ENCODE measurements at regions not wholly inside any gene's neighbourhood (a gene's known extent, or its start where the extent isn't known, plus 50 kb on each side); places are given as distances from the start of the nearest gene placed in this dataset.

- no CpG with 5 or more reads among the region's 1 CpG for WGBS (ENCODE audit: insufficient coverage, low lambda C conversion rate)
- Histone ChIP-seq H3K9me3 (ENCODE audit: control insufficient read depth, low read depth, low read length) (no peaks in the 10 kb centered on the region), H3K27me3 (ENCODE audit: control insufficient read depth, insufficient read depth, low read length) (no peaks in the 10 kb centered on the region), H3K36me3 (ENCODE audit: control insufficient read depth, insufficient read depth, low read length) (no peaks in the 10 kb centered on the region), H3K27ac (ENCODE audit: low read length) (no peak overlapping the region), H3K4me3 (ENCODE audit: low read length) (no peak overlapping the region), H3K4me1 (ENCODE audit: control insufficient read depth, insufficient read depth, low read length) (no peaks in the 10 kb centered on the region)
- DNase-seq: no peak
Measured at GRCh38 chr2:41568648-41569047, 479.2 kb upstream of the PKDCC start.

- H3K9me3 ChIP-seq (ENCODE audit: control insufficient read depth, low read depth, low read length): no peaks in the 10 kb centered on the region
- no peaks in the 10 kb centered on the region for H3K36me3 ChIP-seq (ENCODE audit: control insufficient read depth, insufficient read depth, low read length)
- 91% methylated on average over 1 of the region's 3 CpGs for WGBS (ENCODE audit: insufficient coverage, low lambda C conversion rate)
- H3K27ac ChIP-seq (ENCODE audit: low read length): no peak overlapping the region
- no peak overlapping the region for H3K4me3 ChIP-seq (ENCODE audit: low read length)
- no peaks in the 10 kb centered on the region for H3K27me3 ChIP-seq (ENCODE audit: control insufficient read depth, insufficient read depth, low read length)
- no peak for DNase-seq
- H3K4me1 ChIP-seq (ENCODE audit: control insufficient read depth, insufficient read depth, low read length): no peaks in the 10 kb centered on the region
Measured at GRCh38 chr2:41572154-41572553, 475.7 kb upstream of the PKDCC start.

- no peaks in the 10 kb centered on the region for H3K36me3 ChIP-seq (ENCODE audit: control insufficient read depth, insufficient read depth, low read length)
- DNase-seq: no peak
- no peaks in the 10 kb centered on the region for H3K27me3 ChIP-seq (ENCODE audit: control insufficient read depth, insufficient read depth, low read length)
- H3K4me1 ChIP-seq (ENCODE audit: control insufficient read depth, insufficient read depth, low read length): no peaks in the 10 kb centered on the region
- no peak overlapping the region for H3K4me3 ChIP-seq (ENCODE audit: low read length)
- H3K27ac ChIP-seq (ENCODE audit: low read length): no peak overlapping the region
- 89% methylated on average over 1 of the region's 2 CpGs for WGBS (ENCODE audit: insufficient coverage, low lambda C conversion rate)
- no peaks in the 10 kb centered on the region for H3K9me3 ChIP-seq (ENCODE audit: control insufficient read depth, low read depth, low read length)
Measured at GRCh38 chr2:41576423-41576822, 471.4 kb upstream of the PKDCC start.

GRCh38 chr2:41579806-41580205, 468.0 kb upstream of the PKDCC start:
- WGBS (ENCODE audit: insufficient coverage, low lambda C conversion rate): no CpG with 5 or more reads among the region's 2 CpGs
- no peaks in the 10 kb centered on the region for H3K36me3 ChIP-seq (ENCODE audit: control insufficient read depth, insufficient read depth, low read length)
- DNase-seq: no peak

GRCh38 chr2:41580806-41581205, 467.0 kb upstream of the PKDCC start:
- Histone ChIP-seq H3K27me3 (ENCODE audit: control insufficient read depth, insufficient read depth, low read length) (no peaks in the 10 kb centered on the region), H3K36me3 (ENCODE audit: control insufficient read depth, insufficient read depth, low read length) (no peaks in the 10 kb centered on the region), H3K4me3 (ENCODE audit: low read length) (no peak overlapping the region), H3K4me1 (ENCODE audit: control insufficient read depth, insufficient read depth, low read length) (no peaks in the 10 kb centered on the region), H3K27ac (ENCODE audit: low read length) (no peak overlapping the region), H3K9me3 (ENCODE audit: control insufficient read depth, low read depth, low read length) (no peaks in the 10 kb centered on the region)
- DNase-seq: no peak
- WGBS (ENCODE audit: insufficient coverage, low lambda C conversion rate): 37% methylated on average over 2 of the region's 4 CpGs

More at GRCh38 chr2:41579806-41580205, 468.0 kb upstream of the PKDCC start:
- Histone ChIP-seq H3K27me3 (ENCODE audit: control insufficient read depth, insufficient read depth, low read length) (no peaks in the 10 kb centered on the region), H3K4me3 (ENCODE audit: low read length) (no peak overlapping the region), H3K4me1 (ENCODE audit: control insufficient read depth, insufficient read depth, low read length) (no peaks in the 10 kb centered on the region), H3K27ac (ENCODE audit: low read length) (no peak overlapping the region), H3K9me3 (ENCODE audit: control insufficient read depth, low read depth, low read length) (no peaks in the 10 kb centered on the region)

GRCh38 chr2:41595240-41595639, 452.6 kb upstream of the PKDCC start:
- DNase-seq: no peak
- 40% methylated on average over 1 of the region's 1 CpG for WGBS (ENCODE audit: insufficient coverage, low lambda C conversion rate)
- Histone ChIP-seq H3K4me3 (ENCODE audit: low read length) (no peak overlapping the region), H3K4me1 (ENCODE audit: control insufficient read depth, insufficient read depth, low read length) (no peaks in the 10 kb centered on the region), H3K36me3 (ENCODE audit: control insufficient read depth, insufficient read depth, low read length) (no peaks in the 10 kb centered on the region), H3K9me3 (ENCODE audit: control insufficient read depth, low read depth, low read length) (no peaks in the 10 kb centered on the region), H3K27me3 (ENCODE audit: control insufficient read depth, insufficient read depth, low read length) (no peaks in the 10 kb centered on the region), H3K27ac (ENCODE audit: low read length) (no peak overlapping the region)

- no peak for DNase-seq
- Histone ChIP-seq H3K4me1 (ENCODE audit: control insufficient read depth, insufficient read depth, low read length) (no peaks in the 10 kb centered on the region), H3K27ac (ENCODE audit: low read length) (no peak overlapping the region), H3K4me3 (ENCODE audit: low read length) (no peak overlapping the region), H3K27me3 (ENCODE audit: control insufficient read depth, insufficient read depth, low read length) (no peaks in the 10 kb centered on the region), H3K9me3 (ENCODE audit: control insufficient read depth, low read depth, low read length) (no peaks in the 10 kb centered on the region), H3K36me3 (ENCODE audit: control insufficient read depth, insufficient read depth, low read length) (no peaks in the 10 kb centered on the region)
- WGBS (ENCODE audit: insufficient coverage, low lambda C conversion rate): no CpG with 5 or more reads among the region's 2 CpGs
Measured at GRCh38 chr2:41597680-41598079, 450.1 kb upstream of the PKDCC start.

GRCh38 chr2:41598161-41598894, 449.5 kb upstream of the PKDCC start:
- no peak for DNase-seq
- H3K4me3 ChIP-seq (ENCODE audit: low read length): no peak overlapping the region
- WGBS (ENCODE audit: insufficient coverage, low lambda C conversion rate): no CpG with 5 or more reads among the region's 5 CpGs
- H3K27ac ChIP-seq (ENCODE audit: low read length): no peak overlapping the region
- H3K27me3 ChIP-seq (ENCODE audit: control insufficient read depth, insufficient read depth, low read length): no peaks in the 10 kb centered on the region
- no peaks in the 10 kb centered on the region for H3K36me3 ChIP-seq (ENCODE audit: control insufficient read depth, insufficient read depth, low read length)
- H3K9me3 ChIP-seq (ENCODE audit: control insufficient read depth, low read depth, low read length): no peaks in the 10 kb centered on the region
- no peaks in the 10 kb centered on the region for H3K4me1 ChIP-seq (ENCODE audit: control insufficient read depth, insufficient read depth, low read length)

GRCh38 chr2:41600460-41600859, 447.4 kb upstream of the PKDCC start:
- H3K36me3 ChIP-seq (ENCODE audit: control insufficient read depth, insufficient read depth, low read length): no peaks in the 10 kb centered on the region
- no peaks in the 10 kb centered on the region for H3K4me1 ChIP-seq (ENCODE audit: control insufficient read depth, insufficient read depth, low read length)
- no peak overlapping the region for H3K4me3 ChIP-seq (ENCODE audit: low read length)
- no peaks in the 10 kb centered on the region for H3K27me3 ChIP-seq (ENCODE audit: control insufficient read depth, insufficient read depth, low read length)
- no peak overlapping the region for H3K27ac ChIP-seq (ENCODE audit: low read length)
- no peaks in the 10 kb centered on the region for H3K9me3 ChIP-seq (ENCODE audit: control insufficient read depth, low read depth, low read length)
- no peak for DNase-seq

GRCh38 chr2:41602341-41602740, 445.5 kb upstream of the PKDCC start:
- Histone ChIP-seq H3K27ac (ENCODE audit: low read length) (no peak overlapping the region), H3K4me1 (ENCODE audit: control insufficient read depth, insufficient read depth, low read length) (no peaks in the 10 kb centered on the region), H3K27me3 (ENCODE audit: control insufficient read depth, insufficient read depth, low read length) (no peaks in the 10 kb centered on the region), H3K4me3 (ENCODE audit: low read length) (no peak overlapping the region), H3K36me3 (ENCODE audit: control insufficient read depth, insufficient read depth, low read length) (no peaks in the 10 kb centered on the region), H3K9me3 (ENCODE audit: control insufficient read depth, low read depth, low read length) (no peaks in the 10 kb centered on the region)
- 78% methylated on average over 1 of the region's 2 CpGs for WGBS (ENCODE audit: insufficient coverage, low lambda C conversion rate)
- no peak for DNase-seq

GRCh38 chr2:41605311-41605710, 442.5 kb upstream of the PKDCC start:
- Histone ChIP-seq H3K4me1 (ENCODE audit: control insufficient read depth, insufficient read depth, low read length) (no peaks in the 10 kb centered on the region), H3K27ac (ENCODE audit: low read length) (no peak overlapping the region), H3K9me3 (ENCODE audit: control insufficient read depth, low read depth, low read length) (no peaks in the 10 kb centered on the region), H3K36me3 (ENCODE audit: control insufficient read depth, insufficient read depth, low read length) (no peaks in the 10 kb centered on the region), H3K27me3 (ENCODE audit: control insufficient read depth, insufficient read depth, low read length) (no peaks in the 10 kb centered on the region), H3K4me3 (ENCODE audit: low read length) (no peak overlapping the region)
- DNase-seq: no peak
- no CpG with 5 or more reads among the region's 1 CpG for WGBS (ENCODE audit: insufficient coverage, low lambda C conversion rate)
